Gastroesophageal sphincter (tissue), 3 donors: ENCODE measurements at regions not wholly inside any gene's neighbourhood (a gene's known extent, or its start where the extent isn't known, plus 50 kb on each side); places are given as distances from the start of the nearest gene placed in this dataset.

ENCODE experiments used
- CTCF ChIP-seq, 4 experiments: fragments of 200-600 bp in 2 of 4; fragments of 450-650 bp in 2 of 4; sonication (generic) in 1 of 4; IDR thresholded peaks; one replicate each; pipeline ENCODE4 v1.5.1; 2017 to 2019; ENCODE audit warnings: antibody characterized with exemption in 4 of 4, mild to moderate bottlenecking in 2 of 4, moderate library complexity in 2 of 4
- EP300 ChIP-seq: sonication (generic); formaldehyde crosslinking; IDR thresholded peaks from one replicate; pipeline ENCODE4 v1.6.1; 2017; ENCODE audit warnings: antibody characterized with exemption, mild to moderate bottlenecking
- POLR2A ChIP-seq, 2 donors: fragments of 450-650 bp; IDR thresholded peaks; one replicate each; pipeline ENCODE4 v1.6.1; 2017; ENCODE audit warnings: antibody characterized with exemption in 2 of 2, mild to moderate bottlenecking in 2 of 2, moderate library complexity in 1 of 2

GRCh38 chr12:24398605-24399004 is 449.1 kb upstream of the SOX5 start:
- TF ChIP-seq EP300 (no peak), CTCF (IDR thresholded peaks at IDR 0.05) (no peak), POLR2A (IDR thresholded peaks at IDR 0.05) (no peak)
